GM12891 (cell line): ENCODE measurements at regions not wholly inside any gene's neighbourhood (a gene's known extent, or its start where the extent isn't known, plus 50 kb on each side); places are given as distances from the start of the nearest gene placed in this dataset.

Experiments used
- DNase-seq: peaks from one replicate; pipeline ENCODE4 v3.0.0; 2011; ENCODE audit warnings: low spot score; ENCODE audit not compliant: insufficient read length
- FAIRE-seq: peaks from 2 replicates; lab custom pipeline; 2011; peaks lifted over from hg19 to GRCh38; lab: Jason Lieb, UNC
- PAX5 ChIP-seq: IDR thresholded peaks from 2 replicates; pipeline ENCODE4 v1.6.1; 2011; ENCODE audit warnings: low read length, moderate library complexity, mild to moderate bottlenecking; ENCODE audit not compliant: insufficient read depth, severe bottlenecking
- POLR2A ChIP-seq: IDR thresholded peaks from 2 replicates; pipeline ENCODE4 v1.6.1; 2011; ENCODE audit warnings: low read depth, low read length, control low read depth
- POLR2AphosphoS5 ChIP-seq: IDR thresholded peaks from 2 replicates; pipeline ENCODE4 v1.6.1; 2011; ENCODE audit warnings: low read depth, low read length, control low read depth
- POU2F2 ChIP-seq: IDR thresholded peaks from 2 replicates; pipeline ENCODE4 v1.6.1; 2011; ENCODE audit warnings: low read depth, mild to moderate bottlenecking, control low read depth, low read length, moderate library complexity
- SPI1 ChIP-seq: IDR thresholded peaks from 2 replicates; pipeline ENCODE4 v1.6.1; 2011; ENCODE audit warnings: low read depth, low read length, control low read depth
- TAF1 ChIP-seq: IDR thresholded peaks from 2 replicates; pipeline ENCODE4 v1.6.1; 2011; ENCODE audit warnings: low read depth, low read length, control low read depth

DNA sequence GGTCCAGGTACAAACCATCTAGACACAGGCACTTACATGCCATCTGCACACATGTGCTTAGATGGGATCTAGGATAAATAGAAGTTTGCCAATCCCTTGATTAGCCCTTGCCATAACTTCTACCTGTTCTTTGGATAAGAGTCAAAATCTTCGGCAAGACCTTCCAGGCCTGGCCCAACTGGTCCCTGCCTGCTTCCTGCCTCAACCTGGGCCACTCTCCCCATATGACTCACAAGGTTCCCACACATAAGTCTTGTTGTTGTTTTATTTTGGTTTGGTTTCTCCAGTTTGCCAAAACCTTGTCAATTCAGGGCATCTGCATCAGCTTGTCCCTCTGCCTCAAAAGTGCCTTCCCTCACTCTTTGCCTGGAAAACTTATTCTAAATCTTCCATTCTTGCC lies 95.3 kb upstream of the XYLT1 start:
- FAIRE-seq (no peak), DNase-seq (no peak)
- TF ChIP-seq POLR2A (no peak), POLR2AphosphoS5 (no peak), PAX5 (no peak), SPI1 (no peak), TAF1 (no peak), POU2F2 (no peak)

GRCh38 chr16:17565605-17566004 lies 94.8 kb upstream of the XYLT1 start:
- FAIRE-seq (no peak), DNase-seq (no peak)
- TF ChIP-seq POLR2AphosphoS5 (no peak), TAF1 (no peak), POLR2A (no peak), PAX5 (no peak), POU2F2 (no peak), SPI1 (no peak)

GRCh38 chr16:17564856-17565255 lies 94.1 kb upstream of the XYLT1 start:
- DNase-seq = no peak
- TF ChIP-seq TAF1 (no peak), POU2F2 (no peak), PAX5 (no peak), SPI1 (no peak), POLR2A (no peak), POLR2AphosphoS5 (no peak)
- FAIRE-seq = no peak

GRCh38 chr16:17563323-17564091 lies 92.7 kb upstream of the XYLT1 start:
- TF ChIP-seq SPI1 = no peak
- TF ChIP-seq POU2F2 = no peak
- TF ChIP-seq PAX5 = no peak
- no peak for TF ChIP-seq POLR2AphosphoS5
- TF ChIP-seq POLR2A = no peak
- TF ChIP-seq TAF1 = no peak
- FAIRE-seq (no peak), DNase-seq (no peak)

GRCh38 chr16:17561056-17561455 lies 90.3 kb upstream of the XYLT1 start:
- DNase-seq (no peak), FAIRE-seq (no peak)
- no peak for TF ChIP-seq SPI1
- TF ChIP-seq TAF1 = no peak
- no peak for TF ChIP-seq PAX5
- no peak for TF ChIP-seq POLR2AphosphoS5
- no peak for TF ChIP-seq POU2F2
- no peak for TF ChIP-seq POLR2A

GRCh38 chr16:17560548-17560947 lies 89.8 kb upstream of the XYLT1 start:
- no peak for FAIRE-seq
- TF ChIP-seq TAF1 (no peak), PAX5 (no peak), POLR2A (no peak), POU2F2 (no peak), POLR2AphosphoS5 (no peak), SPI1 (no peak)
- DNase-seq = no peak

- no peak for DNase-seq
- TF ChIP-seq TAF1 (no peak), PAX5 (no peak), POU2F2 (no peak), POLR2A (no peak), POLR2AphosphoS5 (no peak), SPI1 (no peak)
- FAIRE-seq = no peak
Measured at GRCh38 chr16:17559394-17559793, 88.6 kb upstream of the XYLT1 start.

DNA sequence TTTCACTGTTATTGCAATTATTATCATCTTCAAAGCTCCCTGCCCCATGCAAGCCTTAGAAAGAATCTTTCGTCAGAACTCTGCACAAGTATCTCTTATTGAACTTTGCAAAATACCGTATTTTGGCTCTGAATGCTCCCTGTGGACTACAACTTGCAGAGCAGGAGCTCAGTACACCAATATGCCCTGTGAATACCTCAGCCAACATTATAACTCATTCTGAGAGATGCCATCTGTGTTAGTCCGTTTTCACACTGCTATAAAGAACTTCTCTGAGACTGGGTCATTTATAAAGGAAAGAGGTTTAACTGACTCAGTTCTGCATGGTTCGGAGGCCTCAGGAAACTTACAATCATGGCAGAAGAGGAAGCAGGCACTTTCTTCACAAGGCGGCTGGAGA lies 87.2 kb upstream of the XYLT1 start:
- no peak for DNase-seq
- no peak for FAIRE-seq
- no peak for TF ChIP-seq PAX5
- no peak for TF ChIP-seq TAF1
- TF ChIP-seq SPI1 = peak; percentile 30; the same call in 1 of the 2 replicates
- TF ChIP-seq POLR2AphosphoS5 = no peak

DNA sequence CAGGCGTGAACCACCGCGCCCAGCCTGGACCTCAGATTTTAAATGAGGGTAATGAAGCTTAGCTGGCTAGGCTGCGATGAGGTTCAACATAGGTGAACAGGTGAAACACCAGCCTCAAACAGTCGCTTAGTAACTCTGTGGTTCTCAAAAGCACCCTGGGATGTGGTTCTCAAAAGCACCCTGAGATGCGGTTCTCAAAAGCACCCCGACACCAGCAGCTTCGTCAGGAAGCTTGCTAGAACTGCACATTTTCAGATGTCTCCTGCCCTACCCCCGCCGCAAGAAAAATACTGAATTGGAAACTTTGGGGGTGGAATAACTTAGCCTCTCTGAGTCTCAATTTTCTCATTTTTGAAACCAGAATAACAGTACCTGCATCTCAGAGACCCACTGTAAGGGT lies 86.7 kb upstream of the XYLT1 start:
- no peak for TF ChIP-seq POU2F2
- no peak for TF ChIP-seq POLR2A
- TF ChIP-seq POLR2AphosphoS5 = no peak
- no peak for TF ChIP-seq SPI1
- TF ChIP-seq TAF1 = no peak
- no peak for TF ChIP-seq PAX5

More for the DNA sequence above, 86.7 kb upstream of the XYLT1 start:
- DNase-seq (no peak), FAIRE-seq (no peak)
